ENCODE measurements at regions not wholly inside any gene's neighbourhood (a gene's known extent, or its start where the extent isn't known, plus 50 kb on each side); places are given as distances from the start of the nearest gene placed in this dataset.
"Not testable (repeated sequence)": the region's sequence is repeated elsewhere in the genome, so short reads cannot be mapped to it uniquely, and the experiment has no call there.

- Histone ChIP-seq H3K4me3 (ENCODE audit: low read length) (no peak overlapping the region), H2AFZ (ENCODE audit: low read depth, low read length) (no peak overlapping the region), H3K4me2 (ENCODE audit: low read length) (no peak overlapping the region), H4K20me1 (ENCODE audit: insufficient read depth) (no peaks in the 10 kb centered on the region), H3F3A (ENCODE audit: insufficient read depth, low read length, poor library complexity, severe bottlenecking) (no peaks in the 10 kb centered on the region), H3K9me2 (ENCODE audit: insufficient read depth, low read length) (no peaks in the 10 kb centered on the region), H3K79me2 (replicated peaks; ENCODE audit: insufficient read depth, low read length) (no peaks in the 10 kb centered on the region), H3K36me3 (ENCODE audit: insufficient read depth, low read length) (no peaks in the 10 kb centered on the region), H3K9me3 (ENCODE audit: low read length) (no peaks in the 10 kb centered on the region), H3K27me3 (ENCODE audit: insufficient read depth, low read depth, low read length) (no peaks in the 10 kb centered on the region), H3K9ac (ENCODE audit: low read length) (no peak overlapping the region), H3K27ac (ENCODE audit: low read length) (no peak overlapping the region)
- no peak for TF ChIP-seq RAD21 (conservative IDR thresholded peaks at IDR 0.05)
- TF ChIP-seq, protein P1, sequence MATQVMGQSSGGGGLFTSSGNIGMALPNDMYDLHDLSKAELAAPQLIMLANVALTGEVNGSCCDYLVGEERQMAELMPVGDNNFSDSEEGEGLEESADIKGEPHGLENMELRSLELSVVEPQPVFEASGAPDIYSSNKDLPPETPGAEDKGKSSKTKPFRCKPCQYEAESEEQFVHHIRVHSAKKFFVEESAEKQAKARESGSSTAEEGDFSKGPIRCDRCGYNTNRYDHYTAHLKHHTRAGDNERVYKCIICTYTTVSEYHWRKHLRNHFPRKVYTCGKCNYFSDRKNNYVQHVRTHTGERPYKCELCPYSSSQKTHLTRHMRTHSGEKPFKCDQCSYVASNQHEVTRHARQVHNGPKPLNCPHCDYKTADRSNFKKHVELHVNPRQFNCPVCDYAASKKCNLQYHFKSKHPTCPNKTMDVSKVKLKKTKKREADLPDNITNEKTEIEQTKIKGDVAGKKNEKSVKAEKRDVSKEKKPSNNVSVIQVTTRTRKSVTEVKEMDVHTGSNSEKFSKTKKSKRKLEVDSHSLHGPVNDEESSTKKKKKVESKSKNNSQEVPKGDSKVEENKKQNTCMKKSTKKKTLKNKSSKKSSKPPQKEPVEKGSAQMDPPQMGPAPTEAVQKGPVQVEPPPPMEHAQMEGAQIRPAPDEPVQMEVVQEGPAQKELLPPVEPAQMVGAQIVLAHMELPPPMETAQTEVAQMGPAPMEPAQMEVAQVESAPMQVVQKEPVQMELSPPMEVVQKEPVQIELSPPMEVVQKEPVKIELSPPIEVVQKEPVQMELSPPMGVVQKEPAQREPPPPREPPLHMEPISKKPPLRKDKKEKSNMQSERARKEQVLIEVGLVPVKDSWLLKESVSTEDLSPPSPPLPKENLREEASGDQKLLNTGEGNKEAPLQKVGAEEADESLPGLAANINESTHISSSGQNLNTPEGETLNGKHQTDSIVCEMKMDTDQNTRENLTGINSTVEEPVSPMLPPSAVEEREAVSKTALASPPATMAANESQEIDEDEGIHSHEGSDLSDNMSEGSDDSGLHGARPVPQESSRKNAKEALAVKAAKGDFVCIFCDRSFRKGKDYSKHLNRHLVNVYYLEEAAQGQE (IDR thresholded peaks at IDR 0.05; ENCODE audit: borderline replicate concordance), result no peak
- TF ChIP-seq POLR2AphosphoS5 (IDR thresholded peaks at IDR 0.05), result no peak
- TF ChIP-seq, protein P2, sequence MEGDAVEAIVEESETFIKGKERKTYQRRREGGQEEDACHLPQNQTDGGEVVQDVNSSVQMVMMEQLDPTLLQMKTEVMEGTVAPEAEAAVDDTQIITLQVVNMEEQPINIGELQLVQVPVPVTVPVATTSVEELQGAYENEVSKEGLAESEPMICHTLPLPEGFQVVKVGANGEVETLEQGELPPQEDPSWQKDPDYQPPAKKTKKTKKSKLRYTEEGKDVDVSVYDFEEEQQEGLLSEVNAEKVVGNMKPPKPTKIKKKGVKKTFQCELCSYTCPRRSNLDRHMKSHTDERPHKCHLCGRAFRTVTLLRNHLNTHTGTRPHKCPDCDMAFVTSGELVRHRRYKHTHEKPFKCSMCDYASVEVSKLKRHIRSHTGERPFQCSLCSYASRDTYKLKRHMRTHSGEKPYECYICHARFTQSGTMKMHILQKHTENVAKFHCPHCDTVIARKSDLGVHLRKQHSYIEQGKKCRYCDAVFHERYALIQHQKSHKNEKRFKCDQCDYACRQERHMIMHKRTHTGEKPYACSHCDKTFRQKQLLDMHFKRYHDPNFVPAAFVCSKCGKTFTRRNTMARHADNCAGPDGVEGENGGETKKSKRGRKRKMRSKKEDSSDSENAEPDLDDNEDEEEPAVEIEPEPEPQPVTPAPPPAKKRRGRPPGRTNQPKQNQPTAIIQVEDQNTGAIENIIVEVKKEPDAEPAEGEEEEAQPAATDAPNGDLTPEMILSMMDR (IDR thresholded peaks at IDR 0.05; ENCODE audit: poor library complexity, severe bottlenecking), result no peak
- no peak for TF ChIP-seq EZH2 (IDR thresholded peaks at IDR 0.05; ENCODE audit: borderline replicate concordance, insufficient read depth, low read length, poor library complexity, severe bottlenecking)
- no peak for TF ChIP-seq EP300 (conservative IDR thresholded peaks at IDR 0.05; ENCODE audit: poor library complexity, severe bottlenecking)
- TF ChIP-seq MXI1 (conservative IDR thresholded peaks at IDR 0.05; ENCODE audit: poor library complexity, severe bottlenecking), result no peak
- TF ChIP-seq TAF1 (IDR thresholded peaks at IDR 0.05; ENCODE audit: low read depth), result no peak
- TF ChIP-seq SMC3 (conservative IDR thresholded peaks at IDR 0.05; ENCODE audit: poor library complexity), result no peak
Observed at GRCh38 chr12:131473741-131474709, 236.9 kb upstream of the SFSWAP start.

GRCh38 chr12:131475012-131475411 lies 235.9 kb upstream of the SFSWAP start:
- H2AFZ ChIP-seq (ENCODE audit: low read depth, low read length); H3K9me3 ChIP-seq (ENCODE audit: low read length); H3K27me3 ChIP-seq (ENCODE audit: insufficient read depth, low read depth, low read length): not testable (repeated sequence)

More at GRCh38 chr12:131475012-131475411, 235.9 kb upstream of the SFSWAP start:
- not testable (repeated sequence) for H3K4me2 ChIP-seq (ENCODE audit: low read length); H3K9me2 ChIP-seq (ENCODE audit: insufficient read depth, low read length); H3K36me3 ChIP-seq (ENCODE audit: insufficient read depth, low read length); H3K79me2 ChIP-seq (replicated peaks; ENCODE audit: insufficient read depth, low read length); H3K27ac ChIP-seq (ENCODE audit: low read length); H3K4me3 ChIP-seq (ENCODE audit: low read length); H4K20me1 ChIP-seq (ENCODE audit: insufficient read depth); H3F3A ChIP-seq (ENCODE audit: insufficient read depth, low read length, poor library complexity, severe bottlenecking); H3K9ac ChIP-seq (ENCODE audit: low read length)

All from neural cell (in vitro differentiated cells).